ENCODE measurements at regions not wholly inside any gene's neighbourhood (a gene's known extent, or its start where the extent isn't known, plus 50 kb on each side); places are given as distances from the start of the nearest gene placed in this dataset.

- TF ChIP-seq CTCF (IDR thresholded peaks at IDR 0.05; ENCODE audit: extremely low read depth in 1 of 2, insufficient read depth in 1 of 2, low read depth in 1 of 2, low read length in 2 of 2) (no peak), POLR2AphosphoS5 (IDR thresholded peaks at IDR 0.05; ENCODE audit: insufficient read depth, low read depth, low read length) (no peak), POLR2A (IDR thresholded peaks at IDR 0.05; ENCODE audit: low read depth, low read length) (no peak), EZH2 (IDR thresholded peaks at IDR 0.05; ENCODE audit: borderline replicate concordance, low read depth, low read length, severe bottlenecking) (no peak), MYC (IDR thresholded peaks at IDR 0.05; ENCODE audit: low read depth, low read length) (no peak), JUN (IDR thresholded peaks at IDR 0.05; ENCODE audit: borderline replicate concordance, insufficient read depth, insufficient read length, low read depth) (no peak)
- TF ChIP-seq, protein P1, sequence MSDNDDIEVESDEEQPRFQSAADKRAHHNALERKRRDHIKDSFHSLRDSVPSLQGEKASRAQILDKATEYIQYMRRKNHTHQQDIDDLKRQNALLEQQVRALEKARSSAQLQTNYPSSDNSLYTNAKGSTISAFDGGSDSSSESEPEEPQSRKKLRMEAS (IDR thresholded peaks at IDR 0.05; ENCODE audit: insufficient read depth, insufficient read length): no peak
Observed at GRCh38 chr17:11023639-11024479, 186.0 kb upstream of the PIRT start.
